ENCODE measurements at regions not wholly inside any gene's neighbourhood (a gene's known extent, or its start where the extent isn't known, plus 50 kb on each side); places are given as distances from the start of the nearest gene placed in this dataset.

GRCh38 chr16:35452471-35452870 lies 1993.1 kb downstream of the TP53TG3F start:
- no TSS peak for BruUV-seq (replicated peaks)
- ChIA-PET CTCF (no interaction called here), POLR2A (no interaction called here)
- no peak for DNase-seq (ENCODE audit: low read depth, low spot score)
- H3K4me3 ChIP-seq (ENCODE audit: low read depth in 2 of 2, low read length in 2 of 2) = no peak overlapping the region
- H3K27me3 ChIP-seq (ENCODE audit: control insufficient read depth, insufficient read depth, low read length) = no peaks in the 10 kb centered on the region
- in situ Hi-C loops (cut with HindIII; ENCODE audit: low pct_unique_long_range_greater_than_20kb, low sequenced_read_pairs) = no loop called here
- no peak for ATAC-seq
- TF ChIP-seq REST (IDR thresholded peaks at IDR 0.05; ENCODE audit: insufficient read depth in 1 of 2, low read depth in 2 of 2, low read length in 1 of 2) (no peak), TCF7L2 (IDR thresholded peaks at IDR 0.05; ENCODE audit: low read depth, low read length) (no peak), SIN3A (IDR thresholded peaks at IDR 0.05; ENCODE audit: borderline replicate concordance, insufficient read depth, low read depth, low read length) (no peak), POLR2AphosphoS5 (IDR thresholded peaks at IDR 0.05; ENCODE audit: low read depth, low read length) (no peak), CTCF (IDR thresholded peaks at IDR 0.05) (no peak)
- H3K27ac ChIP-seq (ENCODE audit: low read length) = no peak overlapping the region
- intact Hi-C loops (cut with micrococcal nuclease; ENCODE audit: unreplicated experiment) = no loop called here
- no peaks in the 10 kb centered on the region for H3K9me3 ChIP-seq (ENCODE audit: control insufficient read depth, insufficient read depth, low read depth, low read length)
- H3K36me3 ChIP-seq (ENCODE audit: control insufficient read depth, insufficient read depth, low read length) = no peaks in the 10 kb centered on the region
- H3K4me1 ChIP-seq (ENCODE audit: control insufficient read depth, insufficient read depth, low read length) = no peaks in the 10 kb centered on the region

- no TSS peak for BruUV-seq (replicated peaks)
These were observed 2003.9 kb downstream of the TP53TG3F start for GRCh38 chr16:35463358-35463757.

More at GRCh38 chr16:35463358-35463757, 2003.9 kb downstream of the TP53TG3F start:
- ChIA-PET POLR2A (no interaction called here), CTCF (no interaction called here)
- ATAC-seq = no peak
- no peak for DNase-seq (ENCODE audit: low read depth, low spot score)
- H3K27me3 ChIP-seq (ENCODE audit: control insufficient read depth, insufficient read depth, low read length) = no peaks in the 10 kb centered on the region
- no peak overlapping the region for H3K4me3 ChIP-seq (ENCODE audit: low read depth in 2 of 2, low read length in 2 of 2)
- no peaks in the 10 kb centered on the region for H3K4me1 ChIP-seq (ENCODE audit: control insufficient read depth, insufficient read depth, low read length)
- H3K9me3 ChIP-seq (ENCODE audit: control insufficient read depth, insufficient read depth, low read depth, low read length) = no peaks in the 10 kb centered on the region
- intact Hi-C loops (cut with micrococcal nuclease; ENCODE audit: unreplicated experiment) = no loop called here
- H3K27ac ChIP-seq (ENCODE audit: low read length) = no peak overlapping the region
- H3K36me3 ChIP-seq (ENCODE audit: control insufficient read depth, insufficient read depth, low read length) = no peaks in the 10 kb centered on the region
- TF ChIP-seq SIN3A (IDR thresholded peaks at IDR 0.05; ENCODE audit: borderline replicate concordance, insufficient read depth, low read depth, low read length) (no peak), POLR2AphosphoS5 (IDR thresholded peaks at IDR 0.05; ENCODE audit: low read depth, low read length) (no peak), CTCF (IDR thresholded peaks at IDR 0.05) (no peak)
- in situ Hi-C loops (cut with HindIII; ENCODE audit: low pct_unique_long_range_greater_than_20kb, low sequenced_read_pairs) = no loop called here

All from Panc1 (cell line).